ENCODE measurements at regions not wholly inside any gene's neighbourhood (a gene's known extent, or its start where the extent isn't known, plus 50 kb on each side); places are given as distances from the start of the nearest gene placed in this dataset.
A peak's percentile ranks its signal among the peaks of the same experiment; 100 is the strongest.

GRCh38 chr12:103109861-103110260, 152.4 kb downstream of the ASCL1 start:
- no peaks in the 10 kb centered on the region for H3K27me3 ChIP-seq (ENCODE audit: control insufficient read depth in 3 of 3, insufficient read depth in 3 of 3, low read length in 3 of 3)
- DNase-seq: no peak
- no peak overlapping the region for H3K4me3 ChIP-seq (ENCODE audit: low read depth in 1 of 3, low read length in 3 of 3)
- H3K9me3 ChIP-seq (ENCODE audit: control insufficient read depth in 2 of 2, insufficient read depth in 1 of 2, low read depth in 1 of 2, low read length in 1 of 2): no peaks in the 10 kb centered on the region
- H3K27ac ChIP-seq (ENCODE audit: low read depth in 1 of 3, low read length in 2 of 3): no peak overlapping the region
- peaks cover 0 to 7% (median 0%) of the 10 kb centered on the region in 3 donors for H3K4me1 ChIP-seq (ENCODE audit: control insufficient read depth in 3 of 3, insufficient read depth in 2 of 3, low read depth in 1 of 3, low read length in 2 of 3)
- no peak for FAIRE-seq
- H3K36me3 ChIP-seq (ENCODE audit: control insufficient read depth in 3 of 3, insufficient read depth in 2 of 3, low read depth in 1 of 3, low read length in 3 of 3): no peaks in the 10 kb centered on the region
- 60 to 77% (median 73%) methylated on average over 3 of the region's 3 CpGs for WGBS, 3 donors

DNA sequence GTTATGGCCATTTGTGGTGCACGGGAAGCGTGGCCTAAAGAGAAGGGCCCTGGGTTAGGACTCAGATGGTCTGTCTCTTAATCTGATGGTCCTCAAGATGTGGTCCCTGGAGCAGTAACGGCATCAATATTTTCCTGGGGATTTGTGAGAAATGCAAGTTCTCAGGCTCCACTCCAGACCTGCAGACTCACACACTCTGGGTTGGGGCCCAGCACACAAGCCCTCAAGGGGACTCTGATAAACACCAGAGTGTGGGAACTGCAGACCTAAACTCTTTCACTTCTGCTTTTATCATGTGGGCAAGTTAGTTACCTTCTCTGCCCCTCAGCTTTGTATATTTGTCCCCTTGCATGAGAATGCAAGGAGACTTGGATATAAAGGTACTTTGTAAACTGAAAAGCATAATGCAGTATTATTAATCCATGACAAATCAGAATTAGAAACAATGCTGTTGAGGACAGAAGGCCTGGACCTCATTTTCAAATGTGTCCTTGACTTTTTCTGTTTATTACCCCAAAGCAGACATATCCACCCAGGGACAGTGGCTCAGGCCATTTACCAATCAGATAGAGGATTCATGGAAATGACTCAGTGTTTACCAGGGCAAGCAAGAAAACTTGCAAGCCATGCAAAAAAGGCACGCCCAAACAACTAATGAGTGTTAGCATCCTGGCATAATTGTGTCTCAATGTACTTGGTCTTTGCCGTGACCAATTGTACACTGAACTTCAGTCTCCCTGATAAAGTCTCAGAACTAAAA, 157.0 kb downstream of the ASCL1 start:
- Histone ChIP-seq H3K9me3 (ENCODE audit: control insufficient read depth in 2 of 2, insufficient read depth in 1 of 2, low read depth in 1 of 2, low read length in 1 of 2) (no peaks in the 10 kb centered on the region), H3K27ac (ENCODE audit: low read depth in 1 of 3, low read length in 2 of 3) (peak overlapping the region in 2 of 3 donors; percentile 64 to 85), H3K4me1 (ENCODE audit: control insufficient read depth in 3 of 3, insufficient read depth in 2 of 3, low read depth in 1 of 3, low read length in 2 of 3) (peaks cover 0 to 13% (median 0%) of the 10 kb centered on the region in 3 donors), H3K27me3 (ENCODE audit: control insufficient read depth in 3 of 3, insufficient read depth in 3 of 3, low read length in 3 of 3) (no peaks in the 10 kb centered on the region), H3K36me3 (ENCODE audit: control insufficient read depth in 3 of 3, insufficient read depth in 2 of 3, low read depth in 1 of 3, low read length in 3 of 3) (no peaks in the 10 kb centered on the region), H3K4me3 (ENCODE audit: low read depth in 1 of 3, low read length in 3 of 3) (no peak overlapping the region)
- FAIRE-seq (peak; percentile 19), DNase-seq (peak; percentile 79 to 95)
- 61 to 80% (median 69%) methylated on average over 5 of the region's 5 CpGs for WGBS, 3 donors

GRCh38 chr12:103128862-103129501, 171.5 kb downstream of the ASCL1 start:
- peak; percentile 81 to 91 for DNase-seq
- peaks cover 0 to 23% of the 10 kb centered on the region in 2 donors for H3K9me3 ChIP-seq (ENCODE audit: control insufficient read depth in 2 of 2, insufficient read depth in 1 of 2, low read depth in 1 of 2, low read length in 1 of 2)
- 16 to 49% (median 32%) methylated on average over 3 of the region's 3 CpGs for WGBS, 3 donors

GRCh38 chr12:103130564-103130963, 173.1 kb downstream of the ASCL1 start:
- H3K9me3 ChIP-seq (ENCODE audit: control insufficient read depth in 2 of 2, insufficient read depth in 1 of 2, low read depth in 1 of 2, low read length in 1 of 2): peaks cover 0 to 26% of the 10 kb centered on the region in 2 donors
- WGBS, 3 donors: 88 to 95% (median 90%) methylated on average over 3 of the region's 3 CpGs
- no peak for FAIRE-seq
- H3K4me1 ChIP-seq (ENCODE audit: control insufficient read depth in 3 of 3, insufficient read depth in 2 of 3, low read depth in 1 of 3, low read length in 2 of 3): peaks cover 0 to 14% (median 0%) of the 10 kb centered on the region in 3 donors
- no peak for DNase-seq
- H3K27ac ChIP-seq (ENCODE audit: low read depth in 1 of 3, low read length in 2 of 3): no peak overlapping the region
- H3K27me3 ChIP-seq (ENCODE audit: control insufficient read depth in 3 of 3, insufficient read depth in 3 of 3, low read length in 3 of 3): no peaks in the 10 kb centered on the region
- H3K4me3 ChIP-seq (ENCODE audit: low read depth in 1 of 3, low read length in 3 of 3): no peak overlapping the region
- H3K36me3 ChIP-seq (ENCODE audit: control insufficient read depth in 3 of 3, insufficient read depth in 2 of 3, low read depth in 1 of 3, low read length in 3 of 3): no peaks in the 10 kb centered on the region

More at GRCh38 chr12:103128862-103129501, 171.5 kb downstream of the ASCL1 start:
- no peak for FAIRE-seq
- Histone ChIP-seq H3K27me3 (ENCODE audit: control insufficient read depth in 3 of 3, insufficient read depth in 3 of 3, low read length in 3 of 3) (no peaks in the 10 kb centered on the region), H3K4me1 (ENCODE audit: control insufficient read depth in 3 of 3, insufficient read depth in 2 of 3, low read depth in 1 of 3, low read length in 2 of 3) (peaks cover 0 to 14% (median 0%) of the 10 kb centered on the region in 3 donors), H3K4me3 (ENCODE audit: low read depth in 1 of 3, low read length in 3 of 3) (no peak overlapping the region), H3K27ac (ENCODE audit: low read depth in 1 of 3, low read length in 2 of 3) (peak overlapping the region in 2 of 3 donors; percentile 44 to 87), H3K36me3 (ENCODE audit: control insufficient read depth in 3 of 3, insufficient read depth in 2 of 3, low read depth in 1 of 3, low read length in 3 of 3) (no peaks in the 10 kb centered on the region)

DNA sequence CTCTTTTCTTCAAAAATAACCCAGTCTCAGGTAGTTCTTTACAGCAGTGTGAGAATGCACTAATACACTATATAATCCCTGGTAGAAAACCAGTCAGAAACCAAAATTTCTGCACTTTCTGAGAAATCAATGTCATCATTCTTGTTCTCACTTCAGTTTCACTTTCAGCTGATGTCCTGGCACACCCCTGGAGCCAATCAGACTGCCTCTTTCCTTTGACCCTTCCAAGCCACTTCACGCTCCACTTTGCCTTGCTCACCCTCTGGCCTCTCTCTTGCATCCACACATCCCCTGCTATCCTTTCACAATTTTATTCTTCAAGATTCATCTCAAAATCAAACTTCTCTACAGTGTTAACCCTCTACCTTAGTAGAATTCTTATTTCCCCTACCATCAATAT, 181.1 kb downstream of the ASCL1 start:
- Histone ChIP-seq H3K4me3 (ENCODE audit: low read depth in 1 of 3, low read length in 3 of 3) (no peak overlapping the region), H3K27me3 (ENCODE audit: control insufficient read depth in 3 of 3, insufficient read depth in 3 of 3, low read length in 3 of 3) (no peaks in the 10 kb centered on the region), H3K4me1 (ENCODE audit: control insufficient read depth in 3 of 3, insufficient read depth in 2 of 3, low read depth in 1 of 3, low read length in 2 of 3) (no peaks in the 10 kb centered on the region), H3K9me3 (ENCODE audit: control insufficient read depth in 2 of 2, insufficient read depth in 1 of 2, low read depth in 1 of 2, low read length in 1 of 2) (peaks cover 0 to 6% of the 10 kb centered on the region in 2 donors), H3K36me3 (ENCODE audit: control insufficient read depth in 3 of 3, insufficient read depth in 2 of 3, low read depth in 1 of 3, low read length in 3 of 3) (no peaks in the 10 kb centered on the region), H3K27ac (ENCODE audit: low read depth in 1 of 3, low read length in 2 of 3) (no peak overlapping the region)
- FAIRE-seq (no peak), DNase-seq (peak in 1 of 2 donors; percentile 33)
- 50 to 81% (median 64%) methylated on average over 1 of the region's 1 CpG for WGBS, 3 donors

GRCh38 chr12:103139876-103140275, 182.4 kb downstream of the ASCL1 start:
- H3K9me3 ChIP-seq (ENCODE audit: control insufficient read depth in 2 of 2, insufficient read depth in 1 of 2, low read depth in 1 of 2, low read length in 1 of 2): peaks cover 0 to 3% of the 10 kb centered on the region in 2 donors
- no peak overlapping the region for H3K4me3 ChIP-seq (ENCODE audit: low read depth in 1 of 3, low read length in 3 of 3)
- WGBS, 3 donors: 55 to 65% (median 55%) methylated on average over 3 of the region's 3 CpGs
- no peak overlapping the region for H3K27ac ChIP-seq (ENCODE audit: low read depth in 1 of 3, low read length in 2 of 3)
- DNase-seq: no peak
- H3K36me3 ChIP-seq (ENCODE audit: control insufficient read depth in 3 of 3, insufficient read depth in 2 of 3, low read depth in 1 of 3, low read length in 3 of 3): no peaks in the 10 kb centered on the region
- H3K4me1 ChIP-seq (ENCODE audit: control insufficient read depth in 3 of 3, insufficient read depth in 2 of 3, low read depth in 1 of 3, low read length in 2 of 3): no peaks in the 10 kb centered on the region
- no peak for FAIRE-seq
- peaks cover 0 to 3% (median 0%) of the 10 kb centered on the region in 3 donors for H3K27me3 ChIP-seq (ENCODE audit: control insufficient read depth in 3 of 3, insufficient read depth in 3 of 3, low read length in 3 of 3)

DNA sequence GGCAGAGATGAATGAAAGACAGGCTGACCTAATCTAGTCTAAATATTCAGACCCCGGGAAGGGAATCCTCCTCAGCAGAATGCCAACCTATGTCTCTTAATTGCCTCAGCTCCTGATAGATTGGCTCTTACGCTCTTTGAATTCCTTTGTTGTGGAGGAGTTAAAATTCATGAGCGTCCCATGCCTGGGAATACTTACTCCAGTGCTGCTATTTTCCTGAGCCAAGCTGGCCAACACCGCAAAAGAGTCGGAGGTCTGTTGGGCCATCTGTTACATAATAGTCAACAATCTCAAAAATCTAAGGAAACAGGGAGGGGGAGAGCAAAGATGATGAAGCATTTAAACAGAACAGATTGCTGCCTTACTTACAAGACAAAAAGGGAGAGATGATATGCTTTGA, 182.8 kb downstream of the ASCL1 start:
- no peak for FAIRE-seq
- DNase-seq: no peak
- Histone ChIP-seq H3K4me3 (ENCODE audit: low read depth in 1 of 3, low read length in 3 of 3) (no peak overlapping the region), H3K4me1 (ENCODE audit: control insufficient read depth in 3 of 3, insufficient read depth in 2 of 3, low read depth in 1 of 3, low read length in 2 of 3) (no peaks in the 10 kb centered on the region), H3K9me3 (ENCODE audit: control insufficient read depth in 2 of 2, insufficient read depth in 1 of 2, low read depth in 1 of 2, low read length in 1 of 2) (no peaks in the 10 kb centered on the region), H3K36me3 (ENCODE audit: control insufficient read depth in 3 of 3, insufficient read depth in 2 of 3, low read depth in 1 of 3, low read length in 3 of 3) (no peaks in the 10 kb centered on the region), H3K27ac (ENCODE audit: low read depth in 1 of 3, low read length in 2 of 3) (no peak overlapping the region), H3K27me3 (ENCODE audit: control insufficient read depth in 3 of 3, insufficient read depth in 3 of 3, low read length in 3 of 3) (peaks cover 0 to 3% (median 0%) of the 10 kb centered on the region in 3 donors)
- WGBS, 3 donors: 61 to 91% (median 83%) methylated on average over 5 of the region's 5 CpGs

- 81 to 87% (median 82%) methylated on average over 5 of the region's 5 CpGs for WGBS, 3 donors
- Histone ChIP-seq H3K4me1 (ENCODE audit: control insufficient read depth in 3 of 3, insufficient read depth in 2 of 3, low read depth in 1 of 3, low read length in 2 of 3) (no peaks in the 10 kb centered on the region), H3K27me3 (ENCODE audit: control insufficient read depth in 3 of 3, insufficient read depth in 3 of 3, low read length in 3 of 3) (peaks cover 0 to 3% (median 0%) of the 10 kb centered on the region in 3 donors), H3K9me3 (ENCODE audit: control insufficient read depth in 2 of 2, insufficient read depth in 1 of 2, low read depth in 1 of 2, low read length in 1 of 2) (no peaks in the 10 kb centered on the region), H3K27ac (ENCODE audit: low read depth in 1 of 3, low read length in 2 of 3) (no peak overlapping the region), H3K4me3 (ENCODE audit: low read depth in 1 of 3, low read length in 3 of 3) (no peak overlapping the region), H3K36me3 (ENCODE audit: control insufficient read depth in 3 of 3, insufficient read depth in 2 of 3, low read depth in 1 of 3, low read length in 3 of 3) (no peaks in the 10 kb centered on the region)
- no peak for DNase-seq
- FAIRE-seq: no peak
Observed at GRCh38 chr12:103144278-103144677, 186.8 kb downstream of the ASCL1 start.

Measured in small intestine (tissue), 7 donors.